Stromal cell of bone marrow (primary cell): ENCODE measurements at regions not wholly inside any gene's neighbourhood (a gene's known extent, or its start where the extent isn't known, plus 50 kb on each side); places are given as distances from the start of the nearest gene placed in this dataset.
"Not testable (repeated sequence)": the region's sequence is repeated elsewhere in the genome, so short reads cannot be mapped to it uniquely, and the experiment has no call there.

ENCODE experiments used
- DNase-seq: peaks from one replicate; pipeline ENCODE4 v3.0.0-alpha.2; 2012; ENCODE audit warnings: low read depth

DNA sequence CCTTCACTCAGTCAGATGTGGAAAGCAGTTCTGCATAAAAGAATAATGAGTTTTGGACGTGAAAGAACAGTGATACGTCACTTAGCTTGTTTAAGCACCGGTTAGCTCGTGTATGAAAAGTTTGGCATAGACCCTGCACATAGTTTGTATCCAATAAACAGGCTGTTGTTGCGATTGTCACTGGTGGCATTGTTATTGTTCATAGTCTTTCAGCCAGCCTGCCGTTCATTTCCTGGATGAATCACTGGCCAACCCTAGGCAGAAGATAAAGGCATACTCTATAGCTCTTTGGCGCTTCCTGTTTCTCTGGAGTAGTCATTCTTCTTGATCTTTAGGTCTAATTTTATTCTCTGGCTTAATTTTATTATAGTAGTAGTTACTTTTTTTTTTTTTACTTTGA lies 57.8 kb upstream of the ANKRD30A start:
- no peak for DNase-seq

DNA sequence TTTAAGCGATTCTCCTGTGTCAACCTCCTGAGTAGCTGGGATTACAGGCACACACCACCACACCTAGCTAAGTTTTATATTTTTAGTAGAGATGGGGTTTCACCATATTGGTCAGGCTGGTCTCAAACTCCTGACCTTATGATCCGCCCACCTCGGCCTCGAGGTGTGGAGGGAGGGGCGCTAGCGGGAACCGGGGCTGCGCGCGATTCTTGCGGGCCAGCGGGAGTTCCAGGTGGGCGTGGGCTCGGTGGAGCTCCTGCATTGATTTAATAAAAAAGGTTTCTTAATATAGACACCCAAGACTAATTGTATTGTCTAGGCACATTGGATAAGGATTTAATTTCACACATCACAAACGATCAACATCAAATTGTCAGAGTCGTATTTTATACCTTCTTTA lies 63.1 kb upstream of the ANKRD30A start:
- not testable (repeated sequence) for DNase-seq

DNA sequence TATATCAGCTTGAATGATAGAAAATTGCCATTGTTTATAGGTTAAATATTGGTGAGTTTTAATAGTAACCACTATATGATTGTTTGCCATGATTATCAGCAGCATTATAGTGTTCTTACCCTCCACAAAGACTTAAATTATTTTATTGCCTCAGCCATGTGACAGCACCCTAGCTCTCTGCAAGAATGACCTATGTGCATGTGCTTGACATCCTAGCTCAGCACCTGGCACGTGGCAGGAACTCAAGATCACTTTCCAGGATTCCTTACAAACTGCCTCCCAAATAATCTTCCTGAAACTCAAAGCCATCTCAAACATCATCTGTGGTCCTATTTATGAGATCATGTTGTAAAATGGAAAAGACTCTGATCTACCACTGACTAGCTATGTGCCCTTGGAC lies 68.1 kb upstream of the ANKRD30A start:
- DNase-seq = no peak

DNA sequence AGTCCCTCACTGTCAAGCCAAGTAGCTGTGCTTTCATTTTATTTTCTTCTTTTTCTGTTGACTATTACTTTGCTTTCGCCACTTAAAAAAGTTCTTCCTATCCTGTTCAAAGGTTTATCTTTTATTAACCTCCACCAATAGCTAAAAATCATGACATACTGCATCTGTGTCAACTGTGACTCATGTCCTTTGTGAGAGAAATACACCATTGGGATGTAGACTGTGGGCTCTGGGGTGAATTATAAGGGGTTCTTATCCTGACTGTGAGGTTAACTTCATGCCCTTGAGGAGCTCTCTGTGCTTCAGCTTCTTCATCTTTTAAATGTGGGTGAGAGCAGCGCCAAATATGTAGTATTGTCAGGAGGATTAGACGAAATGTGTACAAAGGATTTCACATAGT lies 71.9 kb upstream of the ANKRD30A start:
- DNase-seq = no peak

DNA sequence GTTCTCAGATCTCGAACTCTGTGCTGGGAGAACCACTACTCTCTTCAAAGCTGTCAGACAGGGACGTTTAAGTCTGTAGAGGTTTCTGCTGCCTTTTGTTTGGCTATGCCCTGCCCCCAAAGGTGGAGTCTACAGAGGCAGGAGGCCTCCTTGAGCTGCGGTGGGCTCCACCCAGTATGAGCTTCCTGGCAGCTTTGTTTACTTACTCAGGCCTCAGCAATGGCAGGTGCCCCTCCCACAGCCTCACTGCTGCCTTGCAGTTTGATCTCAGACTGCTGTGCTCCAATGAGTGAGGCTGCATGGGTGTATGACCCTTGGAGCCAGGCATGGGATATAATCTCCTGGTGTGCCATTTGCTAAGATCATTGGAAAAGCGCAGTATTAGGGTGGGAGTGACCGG lies 75.4 kb upstream of the ANKRD30A start:
- DNase-seq = not testable (repeated sequence)

DNA sequence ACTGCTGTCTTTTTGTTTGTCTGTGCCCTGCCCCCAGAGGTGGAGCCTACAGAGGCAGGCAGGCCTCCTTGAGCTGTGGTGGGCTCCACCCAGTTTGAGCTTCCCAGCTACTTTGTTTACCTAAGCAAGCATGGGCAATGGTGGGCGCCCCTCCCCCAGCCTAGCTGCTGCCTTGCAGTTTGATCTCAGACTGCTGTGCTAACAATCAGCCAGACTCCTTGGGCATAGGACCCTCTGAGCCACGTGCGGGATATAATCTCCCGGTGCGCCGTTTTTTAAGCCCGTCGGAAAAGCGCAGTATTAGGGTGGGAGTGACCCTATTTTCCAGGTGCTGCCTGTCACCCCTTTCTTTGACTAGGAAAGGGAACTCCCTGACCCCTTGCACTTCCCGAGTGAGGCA lies 81.1 kb upstream of the ANKRD30A start:
- not testable (repeated sequence) for DNase-seq

DNA sequence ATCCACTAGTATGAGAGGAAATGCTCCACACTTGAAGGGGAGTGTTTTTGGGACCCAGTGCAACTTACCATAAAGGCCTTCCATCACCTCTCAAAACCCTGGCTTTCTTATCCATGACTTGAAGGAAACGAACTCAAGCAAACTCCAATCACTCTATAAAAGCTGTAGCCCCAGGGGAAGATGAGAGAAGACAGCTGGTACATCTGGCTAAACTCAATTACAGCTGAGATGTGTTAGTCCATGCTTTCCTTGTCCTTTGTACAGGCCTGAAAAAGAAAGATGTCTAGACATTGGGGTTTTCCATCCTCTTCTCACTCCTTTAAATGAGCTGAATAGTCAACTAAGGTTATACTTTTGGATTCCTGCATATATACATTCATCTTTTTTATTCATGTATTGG lies 89.5 kb upstream of the ANKRD30A start:
- DNase-seq = no peak

DNA sequence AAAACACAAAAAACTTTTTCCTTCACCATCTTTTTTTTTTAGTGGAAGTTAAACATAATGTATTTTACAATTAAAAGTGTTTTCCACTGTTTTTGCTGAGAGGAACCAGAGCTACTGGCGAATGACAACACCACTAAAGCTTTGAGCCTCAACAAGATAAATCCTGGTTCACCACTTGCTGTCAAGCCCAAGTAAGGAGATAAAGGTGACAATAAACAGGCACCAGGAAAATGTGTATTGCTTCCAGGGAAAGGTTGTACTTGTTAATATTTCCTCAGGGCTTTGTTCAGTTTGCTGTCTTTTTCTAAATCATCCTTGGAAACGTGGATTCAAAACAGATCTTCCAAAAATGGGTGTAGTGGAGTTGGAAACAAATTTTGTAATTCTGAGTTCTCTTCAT lies 109.9 kb upstream of the ANKRD30A start:
- DNase-seq = no peak

DNA sequence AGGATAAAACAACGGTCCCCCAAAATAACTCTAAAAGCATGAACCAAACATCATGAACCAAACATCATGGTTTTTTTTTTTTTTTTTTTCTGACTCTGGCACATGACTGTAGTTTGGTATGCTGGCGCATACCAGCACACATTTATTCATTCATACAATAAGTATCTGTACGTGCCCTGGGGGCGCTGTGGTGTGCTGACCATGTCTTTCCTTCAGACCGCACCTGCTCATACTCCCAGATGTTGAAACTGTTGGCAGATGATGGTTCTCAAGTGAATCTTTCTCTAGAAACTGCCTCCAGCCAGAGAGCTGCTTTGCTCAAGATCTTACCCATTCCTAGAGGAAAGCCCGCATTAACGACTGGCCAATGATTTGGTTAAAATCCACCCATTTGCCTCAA lies 114.7 kb upstream of the ANKRD30A start:
- no peak for DNase-seq

DNA sequence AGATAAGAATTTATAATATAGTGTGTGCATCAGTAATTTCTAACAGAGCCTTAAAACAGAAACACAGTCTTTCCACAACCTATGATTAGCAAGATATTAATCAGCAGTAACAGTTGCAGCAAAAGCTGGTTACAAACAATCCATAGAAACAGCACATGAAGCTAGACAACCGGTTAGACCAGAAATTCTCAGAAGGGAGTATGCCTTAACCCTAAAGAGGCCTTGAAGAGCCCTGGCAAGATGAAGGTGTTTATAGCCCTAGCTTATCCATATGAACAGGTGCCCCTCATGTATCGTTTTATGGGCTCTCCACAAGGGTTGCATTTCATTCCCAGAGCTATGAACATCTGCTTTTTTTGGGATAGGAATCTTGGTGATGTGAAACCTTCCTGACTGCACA lies 117.1 kb upstream of the ANKRD30A start:
- DNase-seq = not testable (repeated sequence)

DNA sequence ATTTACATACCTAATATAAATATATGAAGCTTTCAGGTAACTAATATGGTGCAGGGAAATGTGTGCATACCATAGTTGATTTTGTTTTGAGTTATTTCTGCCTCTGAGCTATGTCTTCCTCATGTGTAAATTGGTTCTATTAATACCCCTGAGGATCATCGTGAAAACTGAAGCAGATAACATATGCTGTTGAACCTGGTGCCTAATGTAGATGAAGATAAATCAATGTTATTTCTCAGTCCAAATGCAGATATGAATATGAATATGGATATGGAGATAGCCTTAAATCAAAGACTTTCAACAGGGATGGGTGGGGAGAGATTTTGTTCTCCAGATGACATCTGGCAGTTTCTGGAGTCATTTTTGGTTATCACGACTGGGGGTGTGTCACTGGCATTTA lies 122.3 kb upstream of the ANKRD30A start:
- DNase-seq = no peak

DNA sequence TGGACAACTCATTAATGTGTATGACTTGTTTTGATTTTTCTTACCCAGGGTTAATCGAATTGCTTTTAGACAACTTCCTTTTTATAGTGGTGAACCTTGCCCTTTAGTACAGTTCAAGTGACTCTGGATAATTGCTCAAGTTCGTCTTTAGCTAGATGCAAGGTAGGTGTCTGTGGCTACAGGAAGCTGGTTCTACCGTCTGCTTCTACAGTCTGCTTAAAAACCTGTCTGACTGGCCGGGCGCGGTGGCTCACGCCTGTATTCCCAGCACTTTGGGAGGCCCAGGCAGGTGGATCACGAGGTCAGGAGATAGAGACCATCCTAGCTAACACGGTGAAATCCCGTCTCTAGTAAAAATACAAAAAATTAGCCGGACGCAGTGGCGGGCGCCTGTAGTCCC lies 129.6 kb upstream of the ANKRD30A start:
- DNase-seq = not testable (repeated sequence)

DNA sequence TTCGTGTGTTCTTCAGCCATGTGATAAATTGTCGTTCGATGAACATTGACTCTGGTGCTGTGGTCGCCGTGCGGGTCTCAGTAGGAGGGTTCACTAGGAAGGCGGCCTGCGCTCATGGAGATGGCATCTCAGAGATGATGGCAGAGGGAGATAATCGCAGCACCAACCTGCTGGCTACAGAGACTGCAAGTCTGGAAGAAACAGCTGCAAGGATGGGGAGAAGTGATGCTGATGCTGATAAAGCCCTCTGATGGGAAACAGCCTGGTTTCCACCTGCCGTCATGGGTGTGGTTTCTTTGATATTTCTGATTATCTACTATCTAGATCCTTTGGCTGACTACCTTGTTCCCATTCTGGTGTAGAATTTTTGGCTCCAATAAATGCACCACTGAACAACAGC lies 130.5 kb upstream of the ANKRD30A start:
- DNase-seq = no peak

DNA sequence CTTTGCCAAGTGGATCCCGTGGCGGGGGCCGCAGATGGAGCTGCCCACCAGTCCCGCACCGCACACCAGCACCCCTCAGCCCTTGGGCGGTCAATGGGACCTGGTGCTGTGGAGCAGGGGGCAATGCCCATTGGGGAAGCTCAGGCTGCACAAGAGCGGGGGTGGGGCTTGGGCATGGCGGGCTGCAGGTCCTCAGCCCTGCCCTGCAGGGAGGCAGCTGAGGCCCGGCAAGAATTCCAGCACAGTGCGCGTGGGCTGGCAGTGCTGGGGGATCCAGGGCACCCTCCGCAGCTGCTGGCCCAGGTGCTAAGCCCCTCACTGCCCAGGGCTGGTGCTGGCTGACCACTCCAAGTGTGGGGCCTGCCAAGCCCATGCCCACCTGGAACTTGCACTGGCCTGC lies 136.2 kb upstream of the ANKRD30A start:
- DNase-seq = no peak

DNA sequence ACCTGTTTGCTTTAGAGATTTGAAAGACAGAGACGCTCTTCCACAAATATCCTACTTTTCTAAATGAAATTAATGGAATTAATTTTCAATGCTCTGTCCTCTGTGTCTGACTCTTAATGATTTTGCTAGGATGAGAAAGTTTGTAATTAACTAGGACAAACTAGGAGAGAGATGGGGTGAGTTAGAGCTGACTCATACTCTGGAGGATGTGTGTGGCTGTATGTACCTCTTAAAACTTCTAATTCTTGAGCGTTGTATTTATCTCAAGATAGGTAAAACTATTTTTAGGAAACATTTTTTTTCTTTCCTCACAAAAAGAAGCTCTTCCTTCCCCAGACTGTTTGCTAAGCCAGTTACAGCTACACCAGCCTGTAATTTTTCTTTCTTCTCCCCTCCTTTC lies 178.8 kb upstream of the ANKRD30A start:
- no peak for DNase-seq

DNA sequence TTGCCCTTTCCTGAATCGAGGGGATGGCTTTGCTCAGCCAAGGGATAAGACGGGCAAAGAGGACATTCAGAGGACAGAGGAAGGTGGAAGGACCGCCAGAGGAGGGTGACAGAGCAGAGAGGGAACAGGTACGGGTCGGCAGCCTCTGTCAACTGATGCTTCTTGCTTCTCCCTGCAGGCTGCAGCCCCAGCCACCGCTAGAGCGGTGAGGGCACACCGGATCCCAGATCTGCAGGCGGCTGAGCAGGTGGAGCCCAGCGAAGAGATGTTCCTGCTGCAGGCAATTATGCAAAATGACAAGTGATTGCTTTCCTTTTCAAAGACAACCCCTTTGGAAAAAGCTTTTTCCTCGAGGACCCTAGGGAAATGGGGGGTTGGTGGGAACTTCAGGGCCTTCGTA lies 181.9 kb upstream of the ANKRD30A start:
- no peak for DNase-seq

DNA sequence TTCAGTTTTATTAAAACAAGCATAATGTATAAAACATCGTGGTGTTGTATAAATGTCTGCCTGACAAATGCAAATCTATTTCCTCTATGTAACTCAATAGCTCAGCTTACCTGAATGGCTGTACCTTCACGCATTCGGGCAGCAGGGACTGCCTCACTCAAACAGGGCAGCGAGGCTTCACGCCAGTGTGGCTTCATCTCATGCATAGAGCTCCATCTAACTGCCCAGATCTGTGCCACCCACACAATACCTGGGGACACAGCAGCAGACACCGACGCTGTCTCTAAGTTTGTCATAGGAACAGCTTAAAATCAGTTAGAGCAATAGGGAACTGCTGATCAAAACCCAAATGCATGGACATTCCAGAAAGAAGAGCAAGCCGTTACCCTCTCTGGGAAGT lies 182.8 kb upstream of the ANKRD30A start:
- DNase-seq = no peak

DNA sequence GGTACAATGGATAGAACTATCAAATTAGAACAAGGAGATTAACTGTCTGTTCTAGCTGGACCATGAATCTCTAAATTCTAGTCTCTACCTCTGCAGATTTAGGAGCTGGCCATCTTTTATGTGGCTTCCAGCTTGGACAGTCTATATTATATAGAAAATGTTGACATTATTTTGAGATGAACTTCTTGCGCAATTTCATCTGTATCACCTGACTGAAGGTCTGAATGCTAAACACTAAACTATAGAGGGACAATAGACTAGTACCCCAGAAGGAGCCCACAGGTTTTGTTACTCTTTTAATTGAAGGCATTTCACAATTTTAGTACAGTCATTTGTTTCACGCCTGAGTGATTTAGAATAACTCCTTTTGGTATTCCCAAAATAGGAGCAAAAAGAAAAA lies 222.4 kb upstream of the ANKRD30A start:
- no peak for DNase-seq

DNA sequence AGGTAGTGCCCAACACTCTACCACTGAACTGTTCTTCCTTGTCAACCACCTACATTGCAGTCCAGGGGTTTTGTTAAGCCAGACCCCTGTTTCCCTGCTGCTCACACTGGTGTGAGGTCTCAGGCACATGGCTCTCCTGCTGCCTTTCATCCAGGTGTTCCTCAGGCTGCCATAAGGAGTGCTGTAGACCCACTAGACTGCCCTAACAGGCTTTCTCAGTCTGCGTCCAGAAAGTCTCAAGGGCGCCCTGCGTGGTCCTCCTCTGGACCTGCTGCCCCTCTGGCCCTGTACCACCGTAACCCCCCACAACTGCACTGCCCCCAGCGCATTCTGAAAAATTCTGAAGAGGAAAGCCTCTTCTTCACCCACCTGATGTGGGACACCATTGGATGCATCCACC lies 225.7 kb upstream of the ANKRD30A start:
- no peak for DNase-seq

DNA sequence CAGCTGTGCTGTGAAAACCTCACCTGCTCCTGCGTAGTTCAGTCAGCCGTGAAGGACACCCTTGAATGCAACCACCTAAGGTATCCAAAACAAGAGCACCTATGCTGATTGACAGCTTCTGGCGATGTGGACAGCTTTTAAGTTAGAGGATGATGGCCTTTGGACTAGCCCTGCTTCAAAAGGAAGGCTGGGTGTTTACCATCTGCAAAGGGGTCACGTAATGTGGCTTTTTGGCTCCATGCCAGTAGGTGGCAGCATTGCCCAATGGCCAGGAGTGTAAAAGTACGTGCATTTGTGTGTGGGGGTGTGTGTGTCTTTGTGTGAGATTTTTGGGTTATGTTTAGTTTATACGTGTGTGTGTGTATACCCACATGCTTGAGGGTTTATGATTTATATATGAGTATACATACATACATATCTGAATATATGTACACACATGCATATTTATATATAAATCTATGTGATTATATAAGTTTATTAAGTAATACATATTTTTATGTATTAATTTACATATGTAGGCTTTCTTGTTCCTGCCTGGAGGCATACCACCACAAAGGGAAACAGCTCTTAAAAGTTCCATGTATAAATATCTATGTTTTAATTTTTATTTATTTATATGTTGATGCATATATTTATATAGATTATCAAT lies 236.3 kb upstream of the ANKRD30A start:
- DNase-seq = no peak

DNA sequence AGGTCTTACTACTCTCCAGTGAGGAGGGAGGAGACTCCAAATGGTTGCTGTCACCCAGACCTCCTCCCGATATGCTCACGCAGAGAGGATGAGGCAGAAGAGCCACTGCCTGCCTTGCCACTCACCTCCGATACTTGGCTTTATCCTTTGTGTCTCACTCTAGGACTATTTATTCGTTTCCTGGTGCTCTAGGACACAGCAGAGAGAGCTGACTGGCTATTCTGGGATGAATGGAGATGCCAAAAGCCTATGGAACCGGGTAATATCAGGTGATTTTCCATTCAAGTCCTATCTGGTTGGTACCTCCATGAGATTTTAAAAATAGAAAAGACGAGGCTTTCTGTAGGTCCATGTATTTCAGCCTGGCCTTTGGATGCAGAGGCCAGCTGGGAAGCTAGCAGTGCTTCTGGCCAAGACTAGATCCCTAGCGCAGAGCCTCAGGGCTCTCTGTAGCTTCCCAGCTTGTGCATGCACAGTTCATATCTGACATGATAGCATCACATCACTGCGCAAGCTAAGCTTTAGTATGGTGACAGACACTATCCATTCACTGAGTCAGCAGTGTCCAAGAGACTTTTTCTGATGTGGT lies 239.0 kb upstream of the ANKRD30A start:
- DNase-seq = no peak

DNA sequence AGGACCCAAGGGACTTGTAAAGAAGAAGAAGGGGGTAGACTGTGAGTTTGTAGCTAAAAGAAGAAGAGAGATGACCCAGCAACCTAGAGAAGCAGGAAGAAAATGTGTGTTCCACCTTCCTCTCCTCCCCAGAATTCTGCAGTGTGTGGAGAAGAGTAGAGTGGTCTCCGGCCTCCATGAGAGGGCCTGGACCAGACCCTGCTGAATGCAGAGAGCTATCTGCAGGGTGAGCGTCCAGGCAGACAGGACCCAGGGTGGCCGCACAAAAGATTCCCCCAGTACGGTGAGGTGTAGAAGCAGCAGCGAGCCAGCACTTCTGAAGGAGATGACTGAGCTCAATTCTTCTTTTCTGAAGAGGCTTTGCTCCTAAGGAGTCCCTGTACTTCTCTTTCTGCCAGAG lies 239.7 kb upstream of the ANKRD30A start:
- no peak for DNase-seq

DNA sequence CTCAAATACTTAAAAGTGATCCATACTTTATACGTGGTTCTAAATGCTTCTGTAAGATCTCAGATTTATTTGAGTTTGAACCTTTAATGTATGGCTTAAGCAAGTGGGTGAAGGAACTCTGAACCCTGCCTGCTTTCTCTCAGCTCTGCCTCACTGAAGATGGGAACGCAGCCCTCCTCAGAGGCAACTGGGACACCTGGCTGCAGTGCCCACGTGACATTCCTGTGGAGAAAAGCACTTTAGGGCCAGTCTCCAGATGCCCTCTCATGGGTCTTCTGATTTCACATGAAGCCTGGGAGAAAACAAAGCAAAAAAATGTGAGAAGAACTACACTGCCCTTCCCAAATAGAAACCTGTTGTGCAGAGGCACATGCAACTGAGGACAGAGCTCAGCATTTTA lies 242.6 kb upstream of the ANKRD30A start:
- no peak for DNase-seq

DNA sequence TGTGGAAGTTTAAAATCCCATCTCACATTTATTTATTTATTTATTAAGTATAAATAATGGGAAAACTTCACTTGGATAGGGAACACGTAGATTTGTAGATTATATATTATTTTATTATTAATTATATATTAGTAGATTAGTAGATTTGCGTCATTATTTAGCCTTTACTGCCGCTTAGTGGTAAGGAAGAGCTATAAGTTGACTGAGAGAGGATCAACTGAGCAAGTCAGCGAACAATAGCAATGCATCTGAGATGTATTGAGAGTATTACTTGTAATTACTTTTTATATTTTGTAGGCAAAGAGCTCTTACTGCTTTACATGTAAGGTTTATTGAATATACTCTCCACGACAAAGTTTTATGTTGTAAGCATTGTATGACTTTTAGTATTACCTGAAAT lies 244.5 kb upstream of the ANKRD30A start:
- peak; percentile 30 for DNase-seq
